HCT116 (cell line): ENCODE measurements at regions not wholly inside any gene's neighbourhood (a gene's known extent, or its start where the extent isn't known, plus 50 kb on each side); places are given as distances from the start of the nearest gene placed in this dataset.

Source experiments
- ATAC-seq: fragments of 200-7000 bp; cut with Tn5 transposase; 2 replicates; pipeline ENCODE4 v1.9.1; 2020; ENCODE audit warnings: mild to moderate bottlenecking, moderate library complexity
- BruUV-seq: library from RNA; stranded (reverse); fragments of 400-500 nt; replicated peaks from 2 replicates; lab custom pipeline; 2021; lab: Mats Ljungman, UMichigan
- CTCF ChIA-PET: fragments of 300-600 bp; sonication (Branson Sonifier 250); formaldehyde crosslinking; loops from one replicate; lab custom pipeline; 2021; ENCODE audit warnings: antibody characterized with exemption; lab: Charles Lee
- POLR2A ChIA-PET: fragments of 300-600, 350-600 bp; sonication (Branson Sonifier 250); formaldehyde crosslinking; loops from one replicate; lab custom pipeline; 2021; ENCODE audit warnings: antibody characterized with exemption; lab: Charles Lee
- RAD21 ChIA-PET, 2 experiments: fragments of 300-600 bp; sonication (Branson Sonifier 250); formaldehyde crosslinking; loops; one replicate each; lab custom pipeline; 2023; ENCODE audit warnings: low total read pairs in 2 of 2; ENCODE audit not compliant: uncharacterized antibody in 2 of 2, unreplicated experiment in 2 of 2, low non-redundant PET in 1 of 2; lab: Charles Lee
- DNase-seq: peaks from one replicate; pipeline ENCODE4 v3.0.0-alpha.2; 2010; ENCODE audit warnings: low read depth, low spot score
- H2AFZ ChIP-seq: fragments of 200-600 bp; shearing (Covaris generic), sonication (generic); 2 replicates; pipeline ENCODE4 v1.6.1; 2017; ENCODE audit warnings: low read depth, mixed run types, mixed read lengths, antibody characterized with exemption, low read length; ENCODE audit not compliant: poor library complexity, severe bottlenecking
- H3K27ac ChIP-seq: 2 replicates; pipeline ENCODE4 v1.5.1; 2012; ENCODE audit warnings: low read depth, low read length
- H3K27me3 ChIP-seq: fragments of 200-600 bp; sonication (generic); 2 replicates; pipeline ENCODE4 v1.6.1; 2016; ENCODE audit warnings: mixed run types, low read length, mixed read lengths; ENCODE audit not compliant: insufficient read depth
- H3K36me3 ChIP-seq, 2 experiments: fragments of 200-500 bp in 1 of 2; fragments of 200-600 bp in 1 of 2; sonication (Bioruptor generic) in 1 of 2; sonication (generic) in 1 of 2; 2 replicates each; pipeline versions ENCODE4 v1.5.1 to v1.6.1; 2014 to 2016; ENCODE audit warnings: low read length in 2 of 2, inconsistent platforms in 1 of 2, mixed read lengths in 1 of 2, mixed run types in 1 of 2; ENCODE audit not compliant: insufficient read depth in 2 of 2, control insufficient read depth in 1 of 2
- H3K4me1 ChIP-seq, 2 experiments: fragments of 200-600 bp in 1 of 2; sonication (generic) in 1 of 2; 2 replicates each; pipeline versions ENCODE4 v1.5.1 to v1.6.1; 2012 to 2017; ENCODE audit warnings: low read length in 2 of 2, inconsistent platforms in 1 of 2, mild to moderate bottlenecking in 1 of 2, mixed read lengths in 1 of 2, mixed run types in 1 of 2, moderate library complexity in 1 of 2; ENCODE audit not compliant: insufficient read depth in 2 of 2, control insufficient read depth in 1 of 2
- H3K4me2 ChIP-seq: fragments of 200-600 bp; sonication (generic); 2 replicates; pipeline ENCODE4 v1.6.1; 2017; ENCODE audit warnings: mixed run types, low read length, mixed read lengths
- H3K4me3 ChIP-seq, 2 experiments: fragments of 200-600 bp in 1 of 2; sonication (generic) in 1 of 2; replicated peaks in 1 of 2; 2 replicates each; pipeline ENCODE4 v1.5.1; 2011 to 2016; ENCODE audit warnings: low read length in 2 of 2, control low read depth in 1 of 2, low read depth in 1 of 2, mild to moderate bottlenecking in 1 of 2, mixed read lengths in 1 of 2, mixed run types in 1 of 2
- H3K79me2 ChIP-seq: fragments of 200-600 bp; sonication (generic); 2 replicates; pipeline ENCODE4 v1.6.1; 2017; ENCODE audit warnings: mild to moderate bottlenecking, mixed run types, low read length, moderate library complexity, mixed read lengths; ENCODE audit not compliant: insufficient read depth
- H3K9ac ChIP-seq: fragments of 200-600 bp; sonication (generic); 2 replicates; pipeline ENCODE4 v1.6.1; 2016; ENCODE audit warnings: low read length, mixed read lengths
- H3K9me2 ChIP-seq: fragments of 200-600 bp; sonication (generic), shearing (Covaris generic); 2 replicates; pipeline ENCODE4 v1.6.1; 2017; ENCODE audit warnings: mixed run types, mild to moderate bottlenecking, moderate library complexity; ENCODE audit not compliant: insufficient read depth
- H3K9me3 ChIP-seq, 2 experiments: fragments of 200-500 bp in 1 of 2; fragments of 200-600 bp in 1 of 2; sonication (Bioruptor generic) in 1 of 2; sonication (generic) in 1 of 2; 2 replicates each; pipeline ENCODE4 v1.6.1; 2014 to 2017; ENCODE audit warnings: low read length in 2 of 2, mixed read lengths in 2 of 2, inconsistent platforms in 1 of 2, low read depth in 1 of 2, mild to moderate bottlenecking in 1 of 2, mixed run types in 1 of 2, moderate library complexity in 1 of 2; ENCODE audit not compliant: control insufficient read depth in 1 of 2, insufficient read depth in 1 of 2
- H4K20me1 ChIP-seq: fragments of 200-600 bp; sonication (generic), shearing (Covaris generic); 2 replicates; pipeline ENCODE4 v1.6.1; 2017; ENCODE audit warnings: mixed run types, mild to moderate bottlenecking, moderate library complexity; ENCODE audit not compliant: insufficient read depth
- CBX3 ChIP-seq: IDR thresholded peaks from 2 replicates; pipeline ENCODE4 v1.6.1; 2012; ENCODE audit warnings: low read depth
- CEBPB ChIP-seq: IDR thresholded peaks from 2 replicates; pipeline ENCODE4 v1.6.1; 2012; ENCODE audit warnings: low read depth
- ELF1 ChIP-seq: IDR thresholded peaks from 2 replicates; pipeline ENCODE4 v1.6.1; 2012; ENCODE audit warnings: low read depth, borderline replicate concordance
- EZH2 ChIP-seq: fragments of 200-600 bp; sonication (generic); IDR thresholded peaks from 2 replicates; pipeline ENCODE4 v1.6.1; 2017; ENCODE audit warnings: antibody characterized with exemption, mixed run types
- JUND ChIP-seq: IDR thresholded peaks from 2 replicates; pipeline ENCODE4 v1.6.1; 2012
- POLR2A ChIP-seq: IDR thresholded peaks from 2 replicates; pipeline ENCODE4 v1.7.0; 2011; ENCODE audit warnings: borderline replicate concordance; ENCODE audit not compliant: insufficient read depth, insufficient read length; ENCODE audit errors: extremely low read depth
- RAD21 ChIP-seq: IDR thresholded peaks from 2 replicates; pipeline ENCODE4 v1.6.1; 2012; ENCODE audit warnings: low read depth, mild to moderate bottlenecking
- SP1 ChIP-seq: IDR thresholded peaks from 2 replicates; pipeline ENCODE4 v1.6.1; 2012; ENCODE audit warnings: low read depth
- YY1 ChIP-seq: IDR thresholded peaks from 2 replicates; pipeline ENCODE4 v1.6.1; 2011; ENCODE audit warnings: low read length, low read depth, moderate library complexity, mild to moderate bottlenecking; ENCODE audit not compliant: insufficient replicate concordance; ENCODE audit errors: extremely low read depth
- ZBTB33 ChIP-seq: IDR thresholded peaks from 2 replicates; pipeline ENCODE4 v1.6.1; 2011; ENCODE audit warnings: mild to moderate bottlenecking, low read length, moderate library complexity; ENCODE audit not compliant: insufficient replicate concordance; ENCODE audit errors: extremely low read depth
- ZFX ChIP-seq: fragments of 450-650 bp; IDR thresholded peaks from 2 replicates; pipeline ENCODE4 v1.6.1; 2017
- ZNF274 ChIP-seq: fragments of 200-500 bp; sonication (Bioruptor generic); IDR thresholded peaks from 2 replicates; pipeline ENCODE4 v1.6.1; 2014; ENCODE audit warnings: mild to moderate bottlenecking, low read depth, low read length, inconsistent platforms
- intact Hi-C: fragments of 100-400 bp; cut with micrococcal nuclease; formaldehyde crosslinking; loops from 2 replicates; pipeline ENCODE4 v1.10.0; 2022

DNA sequence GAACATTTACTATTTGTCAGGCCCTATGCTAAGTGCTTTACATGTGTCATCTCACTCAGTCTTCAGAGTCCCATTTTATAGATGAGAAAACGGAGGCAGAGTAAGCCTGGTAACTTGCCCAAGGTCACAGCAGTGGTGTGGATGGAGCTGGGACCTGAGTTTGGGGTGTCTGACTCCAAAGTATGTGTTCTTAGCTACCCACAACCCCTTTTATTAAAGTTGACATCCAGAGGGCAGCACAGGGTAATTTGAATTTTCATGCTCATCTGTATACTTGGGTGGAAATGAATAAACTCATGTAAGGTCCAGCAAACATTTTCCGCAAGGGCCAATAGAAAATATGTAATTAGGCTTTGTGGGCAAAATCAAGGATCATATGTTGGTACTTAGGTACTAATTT lies 93.4 kb upstream of the SLC25A48 start:
- ChIA-PET RAD21 (interaction anchor here in 1 of 2 experiments (0.6 kb wide), 1 partner anchor 187 kb away, joined by 5 read pairs; no protein-coding TSS in a partner anchor), CTCF (interaction anchor here (0.9 kb wide), 1 partner anchor 89 kb away, joined by 5 read pairs; no protein-coding TSS in a partner anchor), POLR2A (no interaction called here)
- Histone ChIP-seq H2AFZ (no peak overlapping the region), H3K79me2 (no peaks in the 10 kb centered on the region), H3K4me1 (no peaks in the 10 kb centered on the region), H3K4me2 (no peak overlapping the region), H3K9me2 (no peaks in the 10 kb centered on the region), H3K27ac (no peak overlapping the region), H3K4me3 (no peak overlapping the region), H3K9ac (no peak overlapping the region), H4K20me1 (no peaks in the 10 kb centered on the region), H3K27me3 (no peaks in the 10 kb centered on the region), H3K9me3 (no peaks in the 10 kb centered on the region), H3K36me3 (no peaks in the 10 kb centered on the region)
- intact Hi-C loops: no loop called here
- ATAC-seq (no peak), DNase-seq (no peak)
- no TSS peak for BruUV-seq
- no peak for TF ChIP-seq EZH2
- no peak for TF ChIP-seq ZFX
- TF ChIP-seq RAD21: peak; percentile 20

DNA sequence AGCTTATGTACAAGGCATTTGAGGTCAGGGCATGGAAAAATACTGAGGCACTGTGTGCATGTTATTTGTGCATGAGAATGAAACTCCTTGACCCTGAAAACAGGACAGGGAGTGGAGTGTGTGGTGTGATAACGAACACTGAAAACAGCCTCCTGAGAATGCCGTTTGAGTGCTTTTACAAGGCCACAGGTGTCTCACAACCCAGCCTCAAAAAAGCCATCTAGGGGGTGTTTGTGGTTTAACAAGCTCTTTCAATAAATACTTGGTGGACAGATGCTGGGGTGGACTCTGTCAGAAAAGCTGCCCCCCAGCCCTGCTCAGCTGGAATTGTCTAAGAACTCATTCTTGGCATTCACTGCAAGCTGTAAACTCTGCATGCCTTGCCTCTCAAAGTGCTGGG lies 94.0 kb upstream of the SLC25A48 start:
- CTCF ChIA-PET: interaction anchor here (0.9 kb wide), 1 partner anchor 90 kb away, joined by 5 read pairs; no protein-coding TSS in a partner anchor
- BruUV-seq: no TSS peak

More for the DNA sequence above, 94.0 kb upstream of the SLC25A48 start:
- Histone ChIP-seq H3K9me3 (no peaks in the 10 kb centered on the region), H3K9me2 (no peaks in the 10 kb centered on the region), H4K20me1 (no peaks in the 10 kb centered on the region), H3K9ac (no peak overlapping the region)
- DNase-seq: no peak
- TF ChIP-seq JUND (no peak), CEBPB (no peak), ZFX (no peak), ZNF274 (no peak), ELF1 (no peak), YY1 (no peak), SP1 (no peak), RAD21 (no peak), ZBTB33 (no peak), POLR2A (no peak), CBX3 (no peak)
- TF ChIP-seq, all 23 proteins: peak for 0
- intact Hi-C loops: no loop called here
- H3K27ac ChIP-seq: no peak overlapping the region
- ATAC-seq: no peak
- H3K4me1 ChIP-seq: no peaks in the 10 kb centered on the region
- no peak overlapping the region for H3K4me3 ChIP-seq
- ChIA-PET POLR2A (no interaction called here), RAD21 (interaction anchor here in 1 of 2 experiments (0.6 kb wide), 1 partner anchor 186 kb away, joined by 5 read pairs; no protein-coding TSS in a partner anchor)
- no peaks in the 10 kb centered on the region for H3K79me2 ChIP-seq
- H3K36me3 ChIP-seq: no peaks in the 10 kb centered on the region
- H3K4me2 ChIP-seq: no peak overlapping the region
- H3K27me3 ChIP-seq: 0 out of 2 replicates have a peak, but pooled peaks cover 3% of the 10 kb centered on the region
- H2AFZ ChIP-seq: no peak overlapping the region
